RWPE1 (cell line): ENCODE measurements at regions not wholly inside any gene's neighbourhood (a gene's known extent, or its start where the extent isn't known, plus 50 kb on each side); places are given as distances from the start of the nearest gene placed in this dataset.
A peak's percentile ranks its signal among the peaks of the same experiment; 100 is the strongest.
"Not testable (repeated sequence)": the region's sequence is repeated elsewhere in the genome, so short reads cannot be mapped to it uniquely, and the experiment has no call there.

Experiments
- CTCF ChIA-PET: fragments of 350-600 bp; sonication (Branson Sonifier 250); formaldehyde crosslinking; extraction: SDS; loops from one replicate; lab custom pipeline; 2021; lab: Yijun Ruan, JAX
- POLR2A ChIA-PET: fragments of 400-600 bp; formaldehyde crosslinking; extraction: SDS; loops from one replicate; lab custom pipeline; 2020; ENCODE audit warnings: antibody characterized with exemption; ENCODE audit not compliant: low non-redundant PET; lab: Yijun Ruan, JAX
- DNase-seq: peaks from one replicate; pipeline ENCODE4 v3.0.0; 2012; ENCODE audit warnings: low spot score
- H3K27ac ChIP-seq: fragments of 450-650 bp; 2 replicates; pipeline ENCODE4 v1.5.1; 2017
- TF ChIP-seq, protein P1 (sequence below): fragments of 450-650 bp; conservative IDR thresholded peaks from 2 replicates; pipeline ENCODE4 v1.5.1; 2017; ENCODE audit warnings: low read depth, mild to moderate bottlenecking

DNA sequence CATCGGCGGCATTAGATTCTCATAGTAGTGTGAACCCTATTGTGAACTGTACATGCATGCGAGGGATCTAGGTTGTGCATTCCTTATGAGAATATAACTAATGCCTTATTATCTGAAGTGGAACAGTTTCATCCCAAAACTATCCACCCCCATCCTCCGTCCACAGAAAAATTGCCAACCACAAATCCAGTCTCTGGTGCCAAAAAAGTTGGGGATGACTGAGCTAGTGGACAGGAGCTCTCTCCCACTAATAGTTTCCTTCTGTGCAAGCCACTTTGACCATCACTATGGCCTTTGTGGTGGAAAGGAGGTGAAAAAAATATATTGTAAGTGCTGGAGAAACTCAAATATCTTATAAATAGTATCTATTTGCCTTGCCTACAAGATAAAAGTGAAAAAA is 857.8 kb downstream of the DIAPH3 start:
- CTCF ChIA-PET: no interaction called here
- POLR2A ChIA-PET: no interaction called here
- no peak for DNase-seq
- TF ChIP-seq, protein P1, sequence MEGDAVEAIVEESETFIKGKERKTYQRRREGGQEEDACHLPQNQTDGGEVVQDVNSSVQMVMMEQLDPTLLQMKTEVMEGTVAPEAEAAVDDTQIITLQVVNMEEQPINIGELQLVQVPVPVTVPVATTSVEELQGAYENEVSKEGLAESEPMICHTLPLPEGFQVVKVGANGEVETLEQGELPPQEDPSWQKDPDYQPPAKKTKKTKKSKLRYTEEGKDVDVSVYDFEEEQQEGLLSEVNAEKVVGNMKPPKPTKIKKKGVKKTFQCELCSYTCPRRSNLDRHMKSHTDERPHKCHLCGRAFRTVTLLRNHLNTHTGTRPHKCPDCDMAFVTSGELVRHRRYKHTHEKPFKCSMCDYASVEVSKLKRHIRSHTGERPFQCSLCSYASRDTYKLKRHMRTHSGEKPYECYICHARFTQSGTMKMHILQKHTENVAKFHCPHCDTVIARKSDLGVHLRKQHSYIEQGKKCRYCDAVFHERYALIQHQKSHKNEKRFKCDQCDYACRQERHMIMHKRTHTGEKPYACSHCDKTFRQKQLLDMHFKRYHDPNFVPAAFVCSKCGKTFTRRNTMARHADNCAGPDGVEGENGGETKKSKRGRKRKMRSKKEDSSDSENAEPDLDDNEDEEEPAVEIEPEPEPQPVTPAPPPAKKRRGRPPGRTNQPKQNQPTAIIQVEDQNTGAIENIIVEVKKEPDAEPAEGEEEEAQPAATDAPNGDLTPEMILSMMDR: no peak
- no peak overlapping the region for H3K27ac ChIP-seq

DNA sequence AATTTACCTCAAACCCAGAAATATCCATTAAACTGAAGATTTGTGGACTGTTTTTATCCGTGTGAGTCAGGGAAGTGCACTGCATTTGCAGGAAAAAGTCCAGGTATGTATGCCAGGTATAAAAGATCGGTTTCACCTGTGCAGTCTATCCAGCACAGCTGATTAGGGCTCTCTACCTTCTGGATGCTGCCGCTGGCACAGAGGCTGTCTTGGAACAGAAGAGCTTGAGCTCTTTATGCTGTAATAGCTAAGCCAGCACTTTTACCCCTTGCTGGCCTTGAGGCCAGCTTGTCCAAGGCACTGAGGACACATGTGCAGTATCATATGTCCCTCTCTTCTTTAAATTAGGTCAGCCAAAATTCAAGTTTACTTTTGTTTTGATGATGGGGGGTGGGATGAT is 851.0 kb downstream of the DIAPH3 start:
- CTCF ChIA-PET: no interaction called here
- TF ChIP-seq, protein P1: no peak
- DNase-seq: no peak
- H3K27ac ChIP-seq: no peak overlapping the region
- POLR2A ChIA-PET: no interaction called here

DNA sequence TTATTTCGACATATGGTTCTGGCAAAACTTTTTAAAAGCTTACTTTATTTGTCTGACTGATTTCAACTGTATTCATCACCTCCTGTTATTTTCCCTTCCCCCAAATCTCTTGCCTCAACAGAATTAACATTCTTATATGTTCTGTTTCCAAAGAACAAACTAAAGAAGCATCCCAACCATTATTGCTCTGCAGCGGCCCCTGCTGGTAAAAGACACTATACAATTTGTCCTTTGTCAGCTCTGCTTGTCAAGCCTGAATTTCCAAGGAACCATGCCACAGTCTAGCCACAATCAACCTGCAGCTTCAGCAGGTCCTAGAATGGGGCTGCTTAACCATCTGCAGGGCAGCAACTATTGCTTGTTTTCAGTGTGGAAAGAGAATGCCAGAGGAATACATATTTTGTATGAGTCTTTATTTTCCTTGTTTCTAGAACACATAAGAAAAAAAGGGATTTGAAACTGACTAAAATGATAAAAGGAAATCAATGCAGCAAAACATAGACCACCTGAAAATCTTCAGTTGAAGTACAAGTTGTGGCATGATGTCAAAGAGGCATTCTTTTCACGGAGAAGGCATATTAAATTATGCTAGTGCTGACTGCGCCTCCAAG is 845.3 kb downstream of the DIAPH3 start:
- H3K27ac ChIP-seq: no peak overlapping the region
- TF ChIP-seq, protein P1: peak; percentile 53
- DNase-seq: peak; percentile 8
- ChIA-PET CTCF (interaction anchor here (0.5 to 0.8 kb wide), 6 partner anchors 17 to 891 kb away, joined by 3 to 4 read pairs (median 3); no protein-coding TSS in a partner anchor), POLR2A (no interaction called here)

DNA sequence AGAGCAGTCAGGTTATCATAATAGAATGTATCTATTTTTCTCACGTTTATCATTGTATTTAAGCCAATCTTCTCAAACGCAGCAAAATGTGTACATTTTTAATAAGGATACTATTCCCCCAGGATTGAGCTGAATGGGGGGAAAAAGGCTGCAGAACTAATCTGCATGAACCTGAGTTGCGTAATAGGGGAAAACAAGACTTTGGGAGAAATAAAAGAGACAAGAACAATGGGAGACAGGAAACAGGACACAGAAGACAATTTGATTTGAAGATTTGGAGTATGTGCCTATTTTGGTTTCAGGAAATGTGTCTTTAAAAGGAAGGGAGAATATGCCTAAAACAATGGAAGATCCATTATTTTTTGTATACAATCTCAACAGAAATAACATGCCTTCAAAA is 844.5 kb downstream of the DIAPH3 start:
- ChIA-PET CTCF (interaction anchor here (0.8 kb wide), 1 partner anchor 73 kb away, joined by 3 read pairs; no protein-coding TSS in a partner anchor), POLR2A (no interaction called here)
- TF ChIP-seq, protein P1: no peak
- DNase-seq: no peak
- no peak overlapping the region for H3K27ac ChIP-seq

DNA sequence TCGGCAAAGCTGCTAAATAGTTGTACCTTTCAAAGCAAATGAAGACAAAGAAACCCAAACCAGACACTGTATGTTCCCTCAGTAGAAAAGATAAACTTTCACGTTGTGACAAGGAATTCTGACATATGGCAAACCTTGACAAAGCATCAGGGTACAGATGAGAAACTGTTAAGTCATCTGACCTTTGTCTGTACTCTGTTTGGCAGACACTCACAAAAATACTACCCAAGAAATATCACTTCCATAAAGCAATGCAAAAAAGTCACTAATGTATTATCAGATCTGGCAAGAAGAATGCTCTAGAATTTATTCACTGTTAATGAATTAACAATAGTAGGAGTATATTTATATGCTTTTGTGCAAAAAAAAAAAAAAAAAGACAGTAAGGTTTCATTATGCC is 843.7 kb downstream of the DIAPH3 start:
- TF ChIP-seq, protein P1: no peak
- H3K27ac ChIP-seq: no peak overlapping the region
- DNase-seq: no peak
- POLR2A ChIA-PET: no interaction called here
- CTCF ChIA-PET: no interaction called here

DNA sequence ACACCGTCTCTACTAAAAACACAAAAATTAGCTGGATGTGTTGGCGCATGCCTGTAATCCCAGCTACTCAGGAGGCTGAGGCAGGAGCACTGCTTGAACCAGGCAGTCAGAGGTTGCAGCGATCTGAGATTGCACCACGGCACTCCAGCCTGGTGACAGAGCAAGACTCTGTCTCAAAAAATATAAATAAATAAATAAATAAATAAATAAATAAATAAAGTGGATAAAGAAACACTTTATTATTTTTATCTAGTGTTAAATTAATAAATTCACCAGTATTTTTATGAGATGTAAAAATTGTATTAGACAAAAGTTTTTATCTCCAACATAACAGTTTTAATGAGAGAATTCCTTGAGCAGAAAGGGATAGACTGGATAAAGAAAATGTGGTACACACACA is 839.3 kb downstream of the DIAPH3 start:
- H3K27ac ChIP-seq, DNase-seq, POLR2A ChIA-PET, CTCF ChIA-PET: not testable (repeated sequence)

DNA sequence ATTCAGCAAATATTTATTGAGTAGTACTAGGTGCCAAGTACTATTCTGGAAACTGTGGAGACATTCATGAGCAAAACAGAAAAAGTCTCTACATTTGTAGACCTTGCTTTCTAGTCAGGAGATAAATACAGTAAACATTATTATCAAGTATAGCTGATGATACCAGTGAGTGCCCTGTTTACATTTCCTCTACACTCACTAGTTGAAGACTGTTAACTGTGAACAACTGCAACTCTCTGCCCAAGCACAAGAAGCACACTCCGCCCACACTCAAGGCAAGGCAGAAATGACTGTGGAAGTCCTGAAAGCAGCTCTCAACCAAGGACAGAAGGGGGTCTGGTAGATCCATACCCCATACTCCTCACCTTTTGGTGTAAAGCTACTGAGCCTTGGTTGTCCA is 837.0 kb downstream of the DIAPH3 start:
- ChIA-PET CTCF (no interaction called here), POLR2A (no interaction called here)
- TF ChIP-seq, protein P1: no peak
- no peak for DNase-seq
- no peak overlapping the region for H3K27ac ChIP-seq
